Liver (tissue), 3 donors: ENCODE measurements at regions not wholly inside any gene's neighbourhood (a gene's known extent, or its start where the extent isn't known, plus 50 kb on each side); places are given as distances from the start of the nearest gene placed in this dataset.

Experiments
- MAX ChIP-seq: IDR thresholded peaks from 2 replicates; pipeline ENCODE4 v1.6.1; 2016; ENCODE audit warnings: antibody characterized with exemption
- TAF1 ChIP-seq: conservative IDR thresholded peaks from 2 replicates; pipeline ENCODE4 v1.6.1; 2016; ENCODE audit warnings: antibody characterized with exemption, mild to moderate bottlenecking
- TF ChIP-seq, protein P1 (sequence below): fragments of 150-350 bp; IDR thresholded peaks from 2 replicates; pipeline ENCODE4 v1.5.1; 2017; ENCODE audit warnings: improper control_type of control experiment, low read depth, low read length; ENCODE audit not compliant: missing input control
- TF ChIP-seq, protein P2 (sequence below): IDR thresholded peaks from 2 replicates; pipeline ENCODE4 v1.6.1; 2016; ENCODE audit warnings: antibody characterized with exemption
- donor health status: healthy.
- donor health status: healthy.

- TF ChIP-seq, protein P1, sequence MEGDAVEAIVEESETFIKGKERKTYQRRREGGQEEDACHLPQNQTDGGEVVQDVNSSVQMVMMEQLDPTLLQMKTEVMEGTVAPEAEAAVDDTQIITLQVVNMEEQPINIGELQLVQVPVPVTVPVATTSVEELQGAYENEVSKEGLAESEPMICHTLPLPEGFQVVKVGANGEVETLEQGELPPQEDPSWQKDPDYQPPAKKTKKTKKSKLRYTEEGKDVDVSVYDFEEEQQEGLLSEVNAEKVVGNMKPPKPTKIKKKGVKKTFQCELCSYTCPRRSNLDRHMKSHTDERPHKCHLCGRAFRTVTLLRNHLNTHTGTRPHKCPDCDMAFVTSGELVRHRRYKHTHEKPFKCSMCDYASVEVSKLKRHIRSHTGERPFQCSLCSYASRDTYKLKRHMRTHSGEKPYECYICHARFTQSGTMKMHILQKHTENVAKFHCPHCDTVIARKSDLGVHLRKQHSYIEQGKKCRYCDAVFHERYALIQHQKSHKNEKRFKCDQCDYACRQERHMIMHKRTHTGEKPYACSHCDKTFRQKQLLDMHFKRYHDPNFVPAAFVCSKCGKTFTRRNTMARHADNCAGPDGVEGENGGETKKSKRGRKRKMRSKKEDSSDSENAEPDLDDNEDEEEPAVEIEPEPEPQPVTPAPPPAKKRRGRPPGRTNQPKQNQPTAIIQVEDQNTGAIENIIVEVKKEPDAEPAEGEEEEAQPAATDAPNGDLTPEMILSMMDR = no peak
- no peak for TF ChIP-seq MAX
- TF ChIP-seq TAF1 = no peak
- TF ChIP-seq, protein P2, sequence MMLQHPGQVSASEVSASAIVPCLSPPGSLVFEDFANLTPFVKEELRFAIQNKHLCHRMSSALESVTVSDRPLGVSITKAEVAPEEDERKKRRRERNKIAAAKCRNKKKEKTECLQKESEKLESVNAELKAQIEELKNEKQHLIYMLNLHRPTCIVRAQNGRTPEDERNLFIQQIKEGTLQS = no peak
Measured at GRCh38 chr1:83017701-83018100, 981.2 kb downstream of the TTLL7 start.
